ENCODE measurements at regions not wholly inside any gene's neighbourhood (a gene's known extent, or its start where the extent isn't known, plus 50 kb on each side); places are given as distances from the start of the nearest gene placed in this dataset.
"Not testable (repeated sequence)": the region's sequence is repeated elsewhere in the genome, so short reads cannot be mapped to it uniquely, and the experiment has no call there.

DNA sequence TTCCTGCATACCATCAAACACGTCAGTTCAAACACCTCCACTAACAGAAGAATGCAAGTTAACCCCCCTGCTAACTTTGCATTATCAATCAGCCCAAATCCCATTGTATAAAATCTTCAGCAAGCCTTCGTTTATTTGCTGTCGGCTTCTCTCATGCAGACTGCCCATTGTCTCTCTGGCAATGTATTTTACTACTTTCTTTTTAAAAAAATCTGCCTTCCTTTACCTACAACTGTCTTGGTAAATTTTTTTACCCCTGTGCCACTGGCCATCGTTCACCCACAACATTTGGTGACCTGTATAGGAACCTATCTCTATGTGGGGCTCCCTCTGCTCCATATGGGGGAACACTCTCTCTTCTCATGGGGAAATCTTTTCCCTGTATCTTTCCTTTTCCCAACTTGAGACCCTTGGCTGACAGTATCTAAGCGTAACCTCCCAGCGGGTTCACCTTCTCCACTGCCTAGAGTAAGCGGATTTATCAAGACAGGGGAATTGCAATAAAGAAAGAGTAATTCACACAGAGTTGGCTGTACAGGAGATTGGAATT, 244.6 kb downstream of the CPXCR1 start:
- H3K4me3 ChIP-seq (replicated peaks in 1 of 2; ENCODE audit: low read depth in 2 of 2, low read length in 2 of 2) = no peak overlapping the region
- no peak for DNase-seq (ENCODE audit: low read depth in 2 of 2)
- TF ChIP-seq, protein P1, sequence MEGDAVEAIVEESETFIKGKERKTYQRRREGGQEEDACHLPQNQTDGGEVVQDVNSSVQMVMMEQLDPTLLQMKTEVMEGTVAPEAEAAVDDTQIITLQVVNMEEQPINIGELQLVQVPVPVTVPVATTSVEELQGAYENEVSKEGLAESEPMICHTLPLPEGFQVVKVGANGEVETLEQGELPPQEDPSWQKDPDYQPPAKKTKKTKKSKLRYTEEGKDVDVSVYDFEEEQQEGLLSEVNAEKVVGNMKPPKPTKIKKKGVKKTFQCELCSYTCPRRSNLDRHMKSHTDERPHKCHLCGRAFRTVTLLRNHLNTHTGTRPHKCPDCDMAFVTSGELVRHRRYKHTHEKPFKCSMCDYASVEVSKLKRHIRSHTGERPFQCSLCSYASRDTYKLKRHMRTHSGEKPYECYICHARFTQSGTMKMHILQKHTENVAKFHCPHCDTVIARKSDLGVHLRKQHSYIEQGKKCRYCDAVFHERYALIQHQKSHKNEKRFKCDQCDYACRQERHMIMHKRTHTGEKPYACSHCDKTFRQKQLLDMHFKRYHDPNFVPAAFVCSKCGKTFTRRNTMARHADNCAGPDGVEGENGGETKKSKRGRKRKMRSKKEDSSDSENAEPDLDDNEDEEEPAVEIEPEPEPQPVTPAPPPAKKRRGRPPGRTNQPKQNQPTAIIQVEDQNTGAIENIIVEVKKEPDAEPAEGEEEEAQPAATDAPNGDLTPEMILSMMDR (IDR thresholded peaks at IDR 0.05; ENCODE audit: low read depth, low read length) = no peak

DNA sequence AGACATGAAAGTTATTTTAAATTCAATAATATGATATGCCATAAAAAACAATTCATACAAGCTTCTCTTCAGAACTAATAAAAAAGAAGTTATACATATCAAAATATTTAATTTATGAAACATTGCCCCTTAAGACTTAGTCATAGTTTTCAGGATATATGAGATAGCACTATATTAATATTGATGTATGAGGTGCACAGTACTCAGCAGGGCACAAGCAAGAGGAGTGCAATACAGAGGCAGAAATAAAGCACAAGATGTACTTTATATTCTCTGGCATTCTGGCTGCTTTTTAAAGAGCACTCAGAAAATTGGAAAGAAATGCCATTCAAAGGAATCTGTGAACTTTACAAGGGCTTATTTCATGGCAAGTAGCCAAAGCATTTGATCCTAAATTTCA, 274.9 kb downstream of the CPXCR1 start:
- no peak overlapping the region for H3K4me3 ChIP-seq (replicated peaks in 1 of 2; ENCODE audit: low read depth in 2 of 2, low read length in 2 of 2)
- TF ChIP-seq, protein P1 (IDR thresholded peaks at IDR 0.05; ENCODE audit: low read depth, low read length) = no peak
- no peak for DNase-seq (ENCODE audit: low read depth in 2 of 2)

DNA sequence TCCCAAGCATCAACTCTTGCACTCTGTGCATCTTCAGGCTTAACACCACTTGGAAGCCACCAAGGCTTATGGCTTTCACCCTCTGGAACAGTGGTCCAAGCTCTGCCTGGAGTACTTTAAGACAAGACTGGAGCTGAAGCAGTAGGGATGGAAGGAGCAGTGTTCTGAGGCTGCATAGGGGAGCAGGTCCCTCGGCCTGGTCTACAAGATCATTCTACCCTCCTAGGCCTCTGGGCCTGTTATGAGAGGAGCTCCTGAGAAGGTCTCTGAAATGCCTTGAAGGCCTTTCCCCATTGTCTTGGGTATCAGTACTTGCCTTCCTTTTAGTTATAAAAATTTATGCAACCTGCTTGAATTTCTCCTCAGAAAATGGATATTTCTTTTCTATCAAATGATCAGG, 286.7 kb downstream of the CPXCR1 start:
- no peak for DNase-seq (ENCODE audit: low read depth in 2 of 2)
- TF ChIP-seq, protein P1 (IDR thresholded peaks at IDR 0.05; ENCODE audit: low read depth, low read length) = no peak
- no peak overlapping the region for H3K4me3 ChIP-seq (replicated peaks in 1 of 2; ENCODE audit: low read depth in 2 of 2, low read length in 2 of 2)

DNA sequence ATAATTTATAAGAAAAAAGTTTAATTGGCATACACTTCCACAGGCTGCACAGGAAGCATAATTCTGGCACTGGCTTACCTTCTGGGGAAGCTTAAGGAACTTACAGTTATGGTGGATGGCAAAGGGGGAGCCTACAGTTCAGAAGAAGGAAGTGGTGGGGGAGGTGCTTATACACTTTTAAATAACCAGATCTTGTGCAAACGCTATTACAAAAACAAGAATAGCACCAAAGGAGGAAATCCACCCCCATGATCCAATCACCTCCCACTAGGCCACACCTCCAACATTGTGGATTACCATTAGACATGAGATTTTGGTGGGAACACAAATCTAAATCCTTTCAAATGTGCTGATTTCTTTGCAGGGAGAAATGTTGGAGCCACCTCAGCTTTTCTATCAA, 287.7 kb downstream of the CPXCR1 start:
- H3K4me3 ChIP-seq (replicated peaks in 1 of 2; ENCODE audit: low read depth in 2 of 2, low read length in 2 of 2) = no peak overlapping the region
- TF ChIP-seq, protein P1 (IDR thresholded peaks at IDR 0.05; ENCODE audit: low read depth, low read length) = no peak
- no peak for DNase-seq (ENCODE audit: low read depth in 2 of 2)

DNA sequence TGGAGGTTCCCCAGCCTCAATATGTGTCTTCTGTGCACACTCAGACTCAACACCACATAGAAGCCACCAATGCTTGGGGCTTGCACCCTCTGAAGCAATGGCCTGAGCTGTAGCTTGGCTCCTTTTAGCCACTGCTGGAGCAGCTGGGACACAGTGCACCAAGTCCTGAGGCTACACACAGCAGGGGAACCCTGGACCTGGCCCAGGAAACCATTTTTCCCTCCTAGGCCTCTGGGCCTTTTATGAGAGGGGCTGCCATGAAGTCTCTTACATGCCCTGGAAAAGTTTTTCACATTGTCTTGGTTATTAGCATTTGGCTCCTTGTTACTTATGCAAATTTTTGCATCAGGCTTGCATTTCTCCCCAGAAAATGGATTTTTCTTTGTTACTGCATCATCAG, 306.2 kb downstream of the CPXCR1 start:
- TF ChIP-seq, protein P1 (IDR thresholded peaks at IDR 0.05; ENCODE audit: low read depth, low read length) = no peak
- H3K4me3 ChIP-seq (replicated peaks in 1 of 2; ENCODE audit: low read depth in 2 of 2, low read length in 2 of 2) = no peak overlapping the region
- DNase-seq (ENCODE audit: low read depth in 2 of 2) = no peak

DNA sequence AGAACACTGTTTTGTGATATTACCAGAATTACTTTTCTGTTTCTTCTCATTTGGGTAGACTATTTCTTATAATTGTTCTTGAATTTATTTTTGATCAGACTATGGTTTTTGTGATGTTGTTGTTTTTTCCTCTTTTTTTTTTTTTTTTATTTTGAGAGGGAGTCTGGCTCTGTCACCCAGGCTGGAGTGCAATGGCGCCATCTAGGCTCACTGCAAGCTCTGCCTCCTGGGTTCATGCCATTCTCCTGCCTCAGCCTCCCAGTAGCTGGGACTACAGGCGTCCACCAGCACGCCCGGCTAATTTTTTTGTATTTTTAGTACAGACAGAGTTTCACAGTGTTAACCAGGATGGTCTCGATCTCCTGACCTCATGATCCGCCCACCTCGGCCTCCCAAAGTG, 352.6 kb downstream of the CPXCR1 start:
- DNase-seq (ENCODE audit: low read depth in 2 of 2); H3K4me3 ChIP-seq (replicated peaks in 1 of 2; ENCODE audit: low read depth in 2 of 2, low read length in 2 of 2): not testable (repeated sequence)

DNA sequence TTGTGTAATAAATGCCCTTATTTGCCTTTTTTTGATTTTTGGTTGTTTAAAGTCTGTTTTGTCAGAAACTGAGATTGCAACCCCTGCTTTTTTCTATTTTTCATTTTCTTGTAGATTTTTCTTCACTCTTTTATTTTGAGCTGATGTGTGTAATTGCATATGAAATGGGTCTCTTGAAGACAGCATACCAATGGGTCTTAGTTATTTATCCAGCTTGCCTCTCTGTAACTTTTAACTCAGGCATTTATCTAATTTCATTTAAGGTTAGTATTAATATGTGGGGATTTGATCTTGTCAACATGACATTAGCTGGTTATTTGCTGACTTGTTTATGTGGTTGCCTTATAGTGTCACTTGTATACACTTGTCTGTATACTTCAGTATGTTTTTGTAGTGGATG, 378.0 kb downstream of the CPXCR1 start:
- no peak for DNase-seq (ENCODE audit: low read depth in 2 of 2)
- no peak overlapping the region for H3K4me3 ChIP-seq (replicated peaks in 1 of 2; ENCODE audit: low read depth in 2 of 2, low read length in 2 of 2)
- TF ChIP-seq, protein P1 (IDR thresholded peaks at IDR 0.05; ENCODE audit: low read depth, low read length) = no peak

Measured in cardiac fibroblast (primary cell).